T-cell (primary cell): ENCODE measurements at regions not wholly inside any gene's neighbourhood (a gene's known extent, or its start where the extent isn't known, plus 50 kb on each side); places are given as distances from the start of the nearest gene placed in this dataset.
"Not testable (repeated sequence)": the region's sequence is repeated elsewhere in the genome, so short reads cannot be mapped to it uniquely, and the experiment has no call there.

Experiments
- ATAC-seq, 4 experiments: fragments of 200-7000 bp in 3 of 4; fragments of 150-1000 bp in 1 of 4; cut with Tn5 transposase; replicated peaks in 1 of 4; 1 replicate in 3 of 4; 2 replicates in 1 of 4; pipeline ENCODE4 v1.10.0; 2021; ENCODE audit warnings: moderate library complexity in 3 of 4, mild to moderate bottlenecking in 2 of 4, moderate number of reproducible peaks in 1 of 4
- CTCF ChIA-PET, 2 donors: fragments of 300-600 bp; sonication (Branson Sonifier 250); formaldehyde crosslinking; loops; one replicate each; lab custom pipeline; 2022; ENCODE audit warnings: antibody characterized with exemption in 2 of 2; lab: Charles Lee
- POLR2A ChIA-PET, 2 donors: fragments of 300-600 bp; sonication (Branson Sonifier 250); formaldehyde crosslinking; loops; one replicate each; lab custom pipeline; 2022; ENCODE audit warnings: antibody characterized with exemption in 2 of 2; lab: Charles Lee
- DNase-seq, 35 experiments: peaks; one replicate each; pipeline versions ENCODE4 v3.0.0 to v3.0.0-alpha.2; 2013 to 2023
- H3K27ac ChIP-seq: one replicate; pipeline ENCODE4 v1.5.1; 2013; ENCODE audit warnings: low read length
- H3K27me3 ChIP-seq, 2 experiments: replicated peaks in 1 of 2; 1 replicate in 1 of 2; 2 replicates in 1 of 2; pipeline versions ENCODE4 v1.6.1 to v1.7.0; 2013; ENCODE audit warnings: low read length in 1 of 2, mixed read lengths in 1 of 2; ENCODE audit not compliant: control insufficient read depth in 2 of 2, insufficient read depth in 2 of 2; ENCODE audit errors: extremely low read depth in 1 of 2
- H3K36me3 ChIP-seq, 2 donors: 1 replicate in 1 of 2; 2 replicates in 1 of 2; pipeline versions ENCODE4 v1.6.1 to v1.7.0; 2013; ENCODE audit warnings: low read length in 1 of 2; ENCODE audit not compliant: control insufficient read depth in 2 of 2, insufficient read depth in 1 of 2; ENCODE audit errors: extremely low read depth in 1 of 2
- H3K4me1 ChIP-seq, 2 experiments: 1 replicate in 1 of 2; 2 replicates in 1 of 2; pipeline versions ENCODE4 v1.6.1 to v1.7.0; 2013; ENCODE audit warnings: low read length in 2 of 2, mixed read lengths in 1 of 2; ENCODE audit not compliant: insufficient read depth in 2 of 2, control insufficient read depth in 1 of 2; ENCODE audit errors: extremely low read depth in 1 of 2
- H3K4me3 ChIP-seq, 2 donors: 1 replicate in 1 of 2; 2 replicates in 1 of 2; pipeline versions ENCODE4 v1.5.1 to v1.7.0; 2013; ENCODE audit warnings: mild to moderate bottlenecking in 2 of 2, low read length in 1 of 2, moderate library complexity in 1 of 2; ENCODE audit not compliant: control insufficient read depth in 1 of 2; ENCODE audit errors: extremely low read depth in 1 of 2
- H3K9me3 ChIP-seq: 2 replicates; pipeline ENCODE4 v1.7.0; 2013
- H3K27ac Mint-ChIP-seq, 2 donors: one replicate each; pipeline ENCODE4 v1.8.0; 2020 to 2021; ENCODE audit warnings: mild to moderate bottlenecking in 2 of 2, mixed read lengths in 2 of 2
- H3K27me3 Mint-ChIP-seq, 2 donors: one replicate each; pipeline ENCODE4 v1.8.0; 2021 to 2022; ENCODE audit warnings: mixed read lengths in 2 of 2
- H3K36me3 Mint-ChIP-seq: one replicate; pipeline ENCODE4 v1.8.0; 2021; ENCODE audit warnings: mixed read lengths
- H3K4me1 Mint-ChIP-seq, 3 donors: one replicate each; pipeline ENCODE4 v1.8.0; 2020 to 2022; ENCODE audit warnings: mixed read lengths in 3 of 3, mild to moderate bottlenecking in 1 of 3
- H3K4me3 Mint-ChIP-seq, 3 donors: one replicate each; pipeline ENCODE4 v1.8.0; 2020 to 2022; ENCODE audit warnings: mild to moderate bottlenecking in 3 of 3, mixed read lengths in 3 of 3, moderate library complexity in 3 of 3
- H3K9me3 Mint-ChIP-seq, 3 donors: one replicate each; pipeline ENCODE4 v1.8.0; 2020 to 2022; ENCODE audit warnings: mixed read lengths in 3 of 3
- WGBS: methylation state at CpG from one replicate; pipeline ENCODE4 v1.1.5; 2013; ENCODE audit warnings: missing lambda C conversion rate; ENCODE audit not compliant: insufficient coverage; 5-methylcytosine and 5-hydroxymethylcytosine counted together

- DNase-seq (no peak), ATAC-seq (no peak)
- H3K27me3 Mint-ChIP-seq = no peaks in the 10 kb centered on the region
- H3K27ac Mint-ChIP-seq = no peak overlapping the region
- H3K4me1 Mint-ChIP-seq = no peaks in the 10 kb centered on the region
- H3K4me3 Mint-ChIP-seq = no peak overlapping the region
- no peaks in the 10 kb centered on the region for H3K27me3 ChIP-seq
- H3K9me3 Mint-ChIP-seq = peaks cover 11 to 27% (median 17%) of the 10 kb centered on the region in 3 donors
- no peak overlapping the region for H3K4me3 ChIP-seq
- H3K36me3 ChIP-seq = no peaks in the 10 kb centered on the region
- H3K27ac ChIP-seq = no peak overlapping the region
- CTCF ChIA-PET = no interaction called here
- no peaks in the 10 kb centered on the region for H3K4me1 ChIP-seq
- no peaks in the 10 kb centered on the region for H3K36me3 Mint-ChIP-seq
- POLR2A ChIA-PET = no interaction called here
- no peaks in the 10 kb centered on the region for H3K9me3 ChIP-seq
These were observed 220.9 kb downstream of the FOXG1 start for GRCh38 chr14:28987516-28987915.

GRCh38 chr14:28997196-28997595 lies 230.6 kb downstream of the FOXG1 start:
- H3K4me3 ChIP-seq, POLR2A ChIA-PET, H3K27ac Mint-ChIP-seq, ATAC-seq, H3K36me3 ChIP-seq, H3K27ac ChIP-seq, H3K27me3 ChIP-seq, H3K4me1 ChIP-seq, H3K27me3 Mint-ChIP-seq, H3K4me1 Mint-ChIP-seq, CTCF ChIA-PET, H3K9me3 ChIP-seq, DNase-seq, H3K4me3 Mint-ChIP-seq, H3K36me3 Mint-ChIP-seq: not testable (repeated sequence)
- peaks cover 10 to 29% (median 13%) of the 10 kb centered on the region in 3 donors for H3K9me3 Mint-ChIP-seq
- 50% methylated on average over 1 of the region's 4 CpGs for WGBS

GRCh38 chr14:28999656-29000055 lies 233.1 kb downstream of the FOXG1 start:
- POLR2A ChIA-PET = no interaction called here

GRCh38 chr14:29005647-29006046 lies 239.1 kb downstream of the FOXG1 start:
- ATAC-seq (no peak), DNase-seq (no peak)
- no peak overlapping the region for H3K4me3 ChIP-seq
- 82% methylated on average over 4 of the region's 4 CpGs for WGBS
- no peaks in the 10 kb centered on the region for H3K36me3 ChIP-seq
- CTCF ChIA-PET = no interaction called here
- Mint-ChIP-seq H3K9me3 (peaks cover 6 to 15% (median 9%) of the 10 kb centered on the region in 3 donors), H3K27ac (no peak overlapping the region), H3K4me1 (no peaks in the 10 kb centered on the region), H3K4me3 (no peak overlapping the region), H3K27me3 (no peaks in the 10 kb centered on the region), H3K36me3 (no peaks in the 10 kb centered on the region)
- H3K27me3 ChIP-seq = no peaks in the 10 kb centered on the region
- no peaks in the 10 kb centered on the region for H3K9me3 ChIP-seq
- H3K27ac ChIP-seq = no peak overlapping the region
- no peaks in the 10 kb centered on the region for H3K4me1 ChIP-seq
- POLR2A ChIA-PET = no interaction called here

More at GRCh38 chr14:28999656-29000055, 233.1 kb downstream of the FOXG1 start:
- H3K36me3 Mint-ChIP-seq = no peaks in the 10 kb centered on the region
- H3K27ac ChIP-seq = no peak overlapping the region
- no peaks in the 10 kb centered on the region for H3K27me3 ChIP-seq
- H3K4me1 ChIP-seq = no peaks in the 10 kb centered on the region
- H3K36me3 ChIP-seq = no peaks in the 10 kb centered on the region
- no peaks in the 10 kb centered on the region for H3K9me3 ChIP-seq
- ATAC-seq (no peak), DNase-seq (no peak)
- no peaks in the 10 kb centered on the region for H3K4me1 Mint-ChIP-seq
- WGBS = no CpG with 5 or more reads among the region's 1 CpG
- H3K27me3 Mint-ChIP-seq = no peaks in the 10 kb centered on the region
- CTCF ChIA-PET = no interaction called here
- no peak overlapping the region for H3K27ac Mint-ChIP-seq
- no peak overlapping the region for H3K4me3 Mint-ChIP-seq
- H3K4me3 ChIP-seq = no peak overlapping the region
- H3K9me3 Mint-ChIP-seq = peaks cover 10 to 28% (median 13%) of the 10 kb centered on the region in 3 donors

- no peak overlapping the region for H3K27ac ChIP-seq
- Mint-ChIP-seq H3K4me3 (no peak overlapping the region), H3K9me3 (peaks cover 14 to 25% (median 15%) of the 10 kb centered on the region in 3 donors), H3K27ac (no peak overlapping the region), H3K27me3 (no peaks in the 10 kb centered on the region), H3K4me1 (no peaks in the 10 kb centered on the region), H3K36me3 (no peaks in the 10 kb centered on the region)
- ATAC-seq (no peak), DNase-seq (no peak)
- POLR2A ChIA-PET = no interaction called here
- no peak overlapping the region for H3K4me3 ChIP-seq
- WGBS = no CpG with 5 or more reads among the region's 2 CpGs
- H3K4me1 ChIP-seq = no peaks in the 10 kb centered on the region
- H3K9me3 ChIP-seq = no peaks in the 10 kb centered on the region
- no peaks in the 10 kb centered on the region for H3K36me3 ChIP-seq
- H3K27me3 ChIP-seq = no peaks in the 10 kb centered on the region
- CTCF ChIA-PET = no interaction called here
These were observed 241.4 kb downstream of the FOXG1 start for GRCh38 chr14:29007990-29008389.

- no peaks in the 10 kb centered on the region for H3K36me3 Mint-ChIP-seq
- H3K9me3 Mint-ChIP-seq = peaks cover 12 to 22% (median 17%) of the 10 kb centered on the region in 3 donors
- H3K27me3 Mint-ChIP-seq = no peaks in the 10 kb centered on the region
- Histone ChIP-seq H3K9me3 (no peaks in the 10 kb centered on the region), H3K27ac (no peak overlapping the region), H3K4me3 (no peak overlapping the region), H3K36me3 (no peaks in the 10 kb centered on the region), H3K27me3 (no peaks in the 10 kb centered on the region), H3K4me1 (no peaks in the 10 kb centered on the region)
- no peak overlapping the region for H3K27ac Mint-ChIP-seq
- DNase-seq (no peak), ATAC-seq (no peak)
- 34% methylated on average over 7 of the region's 10 CpGs for WGBS
- ChIA-PET CTCF (no interaction called here), POLR2A (no interaction called here)
- H3K4me3 Mint-ChIP-seq = no peak overlapping the region
- H3K4me1 Mint-ChIP-seq = no peaks in the 10 kb centered on the region
These were observed 249.7 kb downstream of the FOXG1 start for GRCh38 chr14:29016050-29016900.
